ENCODE measurements at regions not wholly inside any gene's neighbourhood (a gene's known extent, or its start where the extent isn't known, plus 50 kb on each side); places are given as distances from the start of the nearest gene placed in this dataset.

GRCh38 chr17:431494-431893 is 78.9 kb upstream of the RPH3AL start:
- no peak overlapping the region for H3K27ac ChIP-seq
- no peak for TF ChIP-seq CTCF (conservative IDR thresholded peaks at IDR 0.05)
- no peak for TF ChIP-seq ZFX (IDR thresholded peaks at IDR 0.05)

- TF ChIP-seq ZFX (IDR thresholded peaks at IDR 0.05) (no peak), CTCF (conservative IDR thresholded peaks at IDR 0.05) (no peak)
Measured at GRCh38 chr17:429589-429988, 77.0 kb upstream of the RPH3AL start.

GRCh38 chr17:428414-428813 is 75.8 kb upstream of the RPH3AL start:
- H3K27ac ChIP-seq, result no peak overlapping the region
- TF ChIP-seq ZFX (IDR thresholded peaks at IDR 0.05) (no peak), CTCF (conservative IDR thresholded peaks at IDR 0.05) (no peak)

More at GRCh38 chr17:429589-429988, 77.0 kb upstream of the RPH3AL start:
- H3K27ac ChIP-seq, result no peak overlapping the region

- no peak for TF ChIP-seq CTCF (conservative IDR thresholded peaks at IDR 0.05)
- no peak for TF ChIP-seq ZFX (IDR thresholded peaks at IDR 0.05)
- H3K27ac ChIP-seq, result no peak overlapping the region
Measured at GRCh38 chr17:427891-428290, 75.3 kb upstream of the RPH3AL start.

- TF ChIP-seq CTCF (conservative IDR thresholded peaks at IDR 0.05) (no peak), ZFX (IDR thresholded peaks at IDR 0.05) (no peak)
- H3K27ac ChIP-seq, result no peak overlapping the region
Measured at GRCh38 chr17:427327-427726, 74.7 kb upstream of the RPH3AL start.

GRCh38 chr17:422196-422930 is 69.8 kb upstream of the RPH3AL start:
- no peak overlapping the region for H3K27ac ChIP-seq

More at GRCh38 chr17:422196-422930, 69.8 kb upstream of the RPH3AL start:
- TF ChIP-seq ZFX (IDR thresholded peaks at IDR 0.05) (no peak), CTCF (conservative IDR thresholded peaks at IDR 0.05) (no peak)

Measured in C4-2B (cell line).